PC-9 (cell line): ENCODE measurements at regions not wholly inside any gene's neighbourhood (a gene's known extent, or its start where the extent isn't known, plus 50 kb on each side); places are given as distances from the start of the nearest gene placed in this dataset.

ENCODE experiments used
- BruUV-seq: library from RNA; stranded (reverse); fragments of 400-500 nt; replicated peaks from 2 replicates; lab custom pipeline; 2021; lab: Mats Ljungman, UMichigan
- CTCF ChIA-PET: fragments of 300-600 bp; sonication (Branson Sonifier 250); formaldehyde crosslinking; loops from one replicate; lab custom pipeline; 2022; ENCODE audit warnings: antibody characterized with exemption; lab: Charles Lee
- POLR2A ChIA-PET: fragments of 300-600 bp; sonication (Branson Sonifier 250); formaldehyde crosslinking; loops from one replicate; lab custom pipeline; 2022; ENCODE audit warnings: antibody characterized with exemption; ENCODE audit not compliant: unreplicated experiment; lab: Charles Lee
- DNase-seq, 2 experiments: peaks; one replicate each; pipeline versions ENCODE4 v3.0.0 to v3.0.0-alpha.2; 2015 to 2022; ENCODE audit warnings: mixed read lengths in 1 of 2
- H2AFZ ChIP-seq: fragments of 200-600 bp; sonication (generic); 2 replicates; pipeline ENCODE4 v1.8.1; 2017; ENCODE audit warnings: antibody characterized with exemption
- H3F3A ChIP-seq: fragments of 200-600 bp; sonication (generic); 2 replicates; pipeline ENCODE4 v1.8.1; 2017; ENCODE audit warnings: antibody characterized with exemption, mild to moderate bottlenecking, low read depth; ENCODE audit not compliant: insufficient read depth
- H3K27ac ChIP-seq: fragments of 200-600 bp; sonication (generic); 2 replicates; pipeline ENCODE4 v1.6.1; 2016; ENCODE audit warnings: mixed run types
- H3K27me3 ChIP-seq: fragments of 200-600 bp; sonication (generic); 2 replicates; pipeline ENCODE4 v1.6.1; 2016; ENCODE audit warnings: low read depth, mixed run types; ENCODE audit not compliant: insufficient read depth
- H3K36me3 ChIP-seq: fragments of 200-600 bp; sonication (generic); 2 replicates; pipeline ENCODE4 v1.6.1; 2016; ENCODE audit warnings: low read depth, mixed run types
- H3K4me1 ChIP-seq: fragments of 200-600 bp; sonication (generic); replicated peaks from 2 replicates; pipeline ENCODE4 v1.6.1; 2016; ENCODE audit warnings: mixed run types; ENCODE audit not compliant: insufficient read depth
- H3K4me2 ChIP-seq: fragments of 200-600 bp; sonication (generic); 2 replicates; pipeline ENCODE4 v1.6.1; 2017; ENCODE audit warnings: mixed run types
- H3K4me3 ChIP-seq: fragments of 200-600 bp; sonication (generic); 2 replicates; pipeline ENCODE4 v1.6.1; 2016; ENCODE audit warnings: mixed run types
- H3K79me2 ChIP-seq: fragments of 200-600 bp; sonication (generic); 2 replicates; pipeline ENCODE4 v1.6.1; 2017; ENCODE audit warnings: low read depth, mixed run types
- H3K9me2 ChIP-seq: fragments of 200-600 bp; sonication (generic); 2 replicates; pipeline ENCODE4 v1.8.1; 2017; ENCODE audit warnings: mild to moderate bottlenecking; ENCODE audit not compliant: insufficient read depth
- H3K9me3 ChIP-seq: fragments of 200-600 bp; sonication (generic); 2 replicates; pipeline ENCODE4 v1.8.1; 2016; ENCODE audit warnings: low read depth; ENCODE audit not compliant: insufficient read depth
- H4K20me1 ChIP-seq: fragments of 200-600 bp; sonication (generic); 2 replicates; pipeline ENCODE4 v1.8.1; 2017; ENCODE audit not compliant: insufficient read depth
- CTCF ChIP-seq: fragments of 200-600 bp; sonication (generic); conservative IDR thresholded peaks from 2 replicates; pipeline ENCODE4 v1.6.1; 2017; ENCODE audit warnings: mixed run types, antibody characterized with exemption, mild to moderate bottlenecking, moderate library complexity
- EZH2 ChIP-seq: fragments of 200-600 bp; sonication (generic); IDR thresholded peaks from 2 replicates; pipeline ENCODE4 v1.8.0; 2017; ENCODE audit warnings: antibody characterized with exemption, low read depth
- intact Hi-C: fragments of 100-400 bp; cut with micrococcal nuclease; formaldehyde crosslinking; loops from one replicate; pipeline ENCODE4 v1.10.0; 2022; ENCODE audit not compliant: unreplicated experiment

GRCh38 chr9:115615000-115615401, 497.0 kb upstream of the TNC start:
- H3K79me2 ChIP-seq: no peaks in the 10 kb centered on the region
- peaks cover 39% of the 10 kb centered on the region for H3K4me1 ChIP-seq
- DNase-seq: no peak
- peak overlapping the region; percentile 27; the same call in 1 of the 2 replicates for H3K4me3 ChIP-seq
- intact Hi-C loops: loop anchor here (5.0 kb wide), 1 partner anchor 392 kb away; no protein-coding TSS in a partner anchor
- POLR2A ChIA-PET: interaction anchor here (1.8 kb wide), 1 partner anchor 58 kb away, joined by 19 read pairs; no protein-coding TSS in a partner anchor
- H3K27ac ChIP-seq: peak overlapping the region; percentile 98
- CTCF ChIA-PET: interaction anchor here (0.7 to 1.4 kb wide), 2 partner anchors 21 to 382 kb away, joined by 4 to 5 read pairs; no protein-coding TSS in a partner anchor
- no TSS peak for BruUV-seq
- H2AFZ ChIP-seq: peak overlapping the region; percentile 35; the same call in 1 of the 2 replicates
- peaks cover 33% of the 10 kb centered on the region for H3F3A ChIP-seq
- H3K9me2 ChIP-seq: no peaks in the 10 kb centered on the region
- H4K20me1 ChIP-seq: no peaks in the 10 kb centered on the region
- no peaks in the 10 kb centered on the region for H3K27me3 ChIP-seq
- no peaks in the 10 kb centered on the region for H3K36me3 ChIP-seq
- peak overlapping the region; percentile 73 for H3K4me2 ChIP-seq
- H3K9me3 ChIP-seq: 0 out of 2 replicates have a peak, but pooled peaks cover 7% of the 10 kb centered on the region
- no peak for TF ChIP-seq CTCF
- no peak for TF ChIP-seq EZH2

GRCh38 chr9:115615821-115616665, 498.1 kb upstream of the TNC start:
- peak; percentile 59 to 97 for DNase-seq
- H3K4me3 ChIP-seq: peak overlapping the region; percentile 27; the same call in 1 of the 2 replicates

More at GRCh38 chr9:115615821-115616665, 498.1 kb upstream of the TNC start:
- intact Hi-C loops: loop anchor here (1.0 to 5.0 kb wide), 2 partner anchors 56 to 391 kb away; no protein-coding TSS in a partner anchor
- H4K20me1 ChIP-seq: no peaks in the 10 kb centered on the region
- peaks cover 33% of the 10 kb centered on the region for H3F3A ChIP-seq
- CTCF ChIA-PET: interaction anchor here (0.7 to 1.4 kb wide), 3 partner anchors 22 to 383 kb away, joined by 3 to 5 read pairs (median 4); no protein-coding TSS in a partner anchor
- no peaks in the 10 kb centered on the region for H3K27me3 ChIP-seq
- no TSS peak for BruUV-seq
- POLR2A ChIA-PET: interaction anchor here (0.5 to 1.8 kb wide), 5 partner anchors 27 to 1218 kb away, joined by 3 to 19 read pairs (median 3); no protein-coding TSS in a partner anchor
- H3K9me3 ChIP-seq: peaks cover 14% of the 10 kb centered on the region
- no peaks in the 10 kb centered on the region for H3K79me2 ChIP-seq
- H2AFZ ChIP-seq: peak overlapping the region; percentile 35
- TF ChIP-seq EZH2: no peak
- no peak for TF ChIP-seq CTCF
- peak overlapping the region; percentile 73 for H3K4me2 ChIP-seq
- no peaks in the 10 kb centered on the region for H3K9me2 ChIP-seq
- H3K36me3 ChIP-seq: no peaks in the 10 kb centered on the region
- peak overlapping the region; percentile 98 for H3K27ac ChIP-seq
- H3K4me1 ChIP-seq: peaks cover 39% of the 10 kb centered on the region
